ENCODE measurements at regions not wholly inside any gene's neighbourhood (a gene's known extent, or its start where the extent isn't known, plus 50 kb on each side); places are given as distances from the start of the nearest gene placed in this dataset.

- TF ChIP-seq CTCF (IDR thresholded peaks at IDR 0.05), result no peak
- TF ChIP-seq POLR2AphosphoS5 (IDR thresholded peaks at IDR 0.05; ENCODE audit: low read depth, low read length), result no peak
- no peak for TF ChIP-seq SIN3A (IDR thresholded peaks at IDR 0.05; ENCODE audit: borderline replicate concordance, insufficient read depth, low read depth, low read length)
- TF ChIP-seq REST (IDR thresholded peaks at IDR 0.05; ENCODE audit: insufficient read depth in 1 of 2, low read depth in 2 of 2, low read length in 1 of 2), result no peak
Measured at GRCh38 chr3:187902936-187903335, 157.7 kb upstream of the BCL6 start.

All from Panc1 (cell line).